Body of pancreas (tissue), 4 donors: ENCODE measurements at regions not wholly inside any gene's neighbourhood (a gene's known extent, or its start where the extent isn't known, plus 50 kb on each side); places are given as distances from the start of the nearest gene placed in this dataset.
"Not testable (repeated sequence)": the region's sequence is repeated elsewhere in the genome, so short reads cannot be mapped to it uniquely, and the experiment has no call there.

Source experiments
- ATAC-seq: fragments of 150-250 bp; one replicate; pipeline ENCODE4 v1.9.1; 2016
- DNase-seq, 4 donors: peaks; one replicate each; pipeline ENCODE4 v3.0.0-alpha.2; 2019
- H3K27ac ChIP-seq, 4 donors: fragments of 200-600 bp; sonication (generic); 1 replicate in 3 of 4; 2 replicates in 1 of 4; pipeline versions ENCODE4 v1.5.1 to v1.6.1; 2016 to 2019; ENCODE audit warnings: mild to moderate bottlenecking in 1 of 4, mixed read lengths in 1 of 4, moderate library complexity in 1 of 4
- H3K27me3 ChIP-seq, 2 donors: fragments of 200-600 bp; sonication (generic); one replicate each; pipeline ENCODE4 v1.6.0; 2016; ENCODE audit warnings: mild to moderate bottlenecking in 1 of 2
- H3K36me3 ChIP-seq, 2 donors: fragments of 200-600 bp; sonication (generic); replicated peaks in 1 of 2; 2 replicates each; pipeline ENCODE4 v1.5.1; 2016; ENCODE audit warnings: low read depth in 2 of 2; ENCODE audit not compliant: insufficient read depth in 1 of 2
- H3K4me1 ChIP-seq: fragments of 200-600 bp; sonication (generic); one replicate; pipeline ENCODE4 v1.6.0; 2016
- H3K4me3 ChIP-seq, 2 donors: fragments of 200-600 bp; sonication (generic); 1 replicate in 1 of 2; 2 replicates in 1 of 2; pipeline ENCODE4 v1.5.1; 2016 to 2019
- H3K9me3 ChIP-seq, 3 donors: fragments of 200-600 bp; sonication (generic); 1 replicate in 2 of 3; 2 replicates in 1 of 3; pipeline ENCODE4 v1.5.1; 2016
- POLR2A ChIP-seq, 3 donors: fragments of 450-650 bp; IDR thresholded peaks; one replicate each; pipeline ENCODE4 v1.6.1; 2016; ENCODE audit warnings: antibody characterized with exemption in 3 of 3, mild to moderate bottlenecking in 2 of 3
- WGBS, 2 donors: methylation state at CpG; one replicate each; pipeline ENCODE4 v1.1.5; 2017; 5-methylcytosine and 5-hydroxymethylcytosine counted together
- intact Hi-C: fragments of 100-400 bp; cut with DNase I; formaldehyde crosslinking; loops from one replicate; pipeline ENCODE4 v1.15.1; 2023
- TF ChIP-seq, protein P1 (sequence below), 7 experiments: fragments of 450-650 bp in 4 of 7; fragments of 200-600 bp in 3 of 7; sonication (generic) in 3 of 7; IDR thresholded peaks; one replicate each; pipeline ENCODE4 v1.5.1; 2016 to 2019; ENCODE audit warnings: antibody characterized with exemption in 7 of 7

DNA sequence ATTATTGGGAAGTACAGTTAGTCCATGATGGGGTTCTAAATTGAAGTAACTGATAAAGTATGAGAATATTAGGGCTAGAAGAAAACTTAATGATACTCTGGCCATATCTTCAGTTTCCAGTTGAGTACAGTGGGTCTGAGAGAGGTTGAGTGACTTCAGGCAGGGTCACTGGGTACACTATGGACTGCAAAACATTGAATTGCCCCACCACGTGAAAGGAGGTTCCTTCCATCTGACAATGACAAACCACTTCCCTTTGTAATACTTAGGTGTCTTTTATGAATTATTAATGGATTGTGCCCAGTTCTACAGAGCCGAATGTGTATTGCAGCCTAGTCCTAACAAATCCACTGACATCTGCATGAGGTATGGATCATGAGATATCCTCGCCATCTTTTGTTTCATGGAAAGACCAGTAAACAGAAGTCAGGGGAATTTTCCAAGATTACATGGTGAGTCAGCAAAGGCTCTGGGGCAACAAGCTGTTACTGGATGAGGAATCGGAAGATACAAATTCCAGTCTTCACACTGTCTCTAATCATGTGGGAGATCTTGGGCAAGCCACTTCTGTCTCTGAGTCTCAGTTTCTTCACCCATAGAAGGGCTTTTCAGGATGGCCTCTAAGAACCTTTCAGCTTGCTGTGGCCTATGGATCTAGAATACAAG, 66.5 kb upstream of the BCL6 start:
- Histone ChIP-seq H3K27ac (no peak overlapping the region), H3K4me3 (no peak overlapping the region), H3K4me1 (peaks cover 29% of the 10 kb centered on the region), H3K9me3 (no peaks in the 10 kb centered on the region), H3K36me3 (no peaks in the 10 kb centered on the region), H3K27me3 (no peaks in the 10 kb centered on the region)
- no peak for ATAC-seq
- intact Hi-C loops: no loop called here
- TF ChIP-seq POLR2A (IDR thresholded peaks at IDR 0.05): no peak
- TF ChIP-seq, protein P1, sequence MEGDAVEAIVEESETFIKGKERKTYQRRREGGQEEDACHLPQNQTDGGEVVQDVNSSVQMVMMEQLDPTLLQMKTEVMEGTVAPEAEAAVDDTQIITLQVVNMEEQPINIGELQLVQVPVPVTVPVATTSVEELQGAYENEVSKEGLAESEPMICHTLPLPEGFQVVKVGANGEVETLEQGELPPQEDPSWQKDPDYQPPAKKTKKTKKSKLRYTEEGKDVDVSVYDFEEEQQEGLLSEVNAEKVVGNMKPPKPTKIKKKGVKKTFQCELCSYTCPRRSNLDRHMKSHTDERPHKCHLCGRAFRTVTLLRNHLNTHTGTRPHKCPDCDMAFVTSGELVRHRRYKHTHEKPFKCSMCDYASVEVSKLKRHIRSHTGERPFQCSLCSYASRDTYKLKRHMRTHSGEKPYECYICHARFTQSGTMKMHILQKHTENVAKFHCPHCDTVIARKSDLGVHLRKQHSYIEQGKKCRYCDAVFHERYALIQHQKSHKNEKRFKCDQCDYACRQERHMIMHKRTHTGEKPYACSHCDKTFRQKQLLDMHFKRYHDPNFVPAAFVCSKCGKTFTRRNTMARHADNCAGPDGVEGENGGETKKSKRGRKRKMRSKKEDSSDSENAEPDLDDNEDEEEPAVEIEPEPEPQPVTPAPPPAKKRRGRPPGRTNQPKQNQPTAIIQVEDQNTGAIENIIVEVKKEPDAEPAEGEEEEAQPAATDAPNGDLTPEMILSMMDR (IDR thresholded peaks at IDR 0.05): no peak
- 76 to 94% methylated on average over 4 of the region's 4 CpGs for WGBS, 2 donors
- DNase-seq: no peak

DNA sequence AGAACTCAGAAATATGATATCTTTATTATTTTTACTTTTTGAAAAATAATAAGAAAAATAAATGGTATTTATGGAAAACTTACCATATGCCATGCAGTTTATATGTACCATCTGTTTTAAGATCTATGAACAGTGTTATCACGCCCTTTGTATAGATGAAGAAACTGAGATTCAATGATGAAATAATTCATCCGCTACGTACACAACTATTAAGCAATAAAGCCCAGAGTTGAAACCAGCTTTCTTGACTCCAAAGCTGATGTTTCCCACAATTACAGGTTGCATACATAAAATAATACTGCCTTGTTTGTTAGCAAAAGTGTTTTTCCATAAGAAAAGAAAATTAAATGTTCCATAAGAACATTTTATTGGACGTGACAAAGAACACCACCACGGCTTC, 67.2 kb upstream of the BCL6 start:
- Histone ChIP-seq H3K36me3 (no peaks in the 10 kb centered on the region), H3K9me3 (no peaks in the 10 kb centered on the region), H3K4me3 (no peak overlapping the region), H3K27ac (no peak overlapping the region), H3K4me1 (peaks cover 29% of the 10 kb centered on the region), H3K27me3 (no peaks in the 10 kb centered on the region)
- whole genome bisulfite sequencing, 2 donors: 82 to 99% methylated on average over 5 of the region's 5 CpGs
- TF ChIP-seq POLR2A (IDR thresholded peaks at IDR 0.05): no peak
- TF ChIP-seq, protein P1 (IDR thresholded peaks at IDR 0.05): no peak
- DNase-seq (no peak), ATAC-seq (no peak)
- intact Hi-C loops: no loop called here

DNA sequence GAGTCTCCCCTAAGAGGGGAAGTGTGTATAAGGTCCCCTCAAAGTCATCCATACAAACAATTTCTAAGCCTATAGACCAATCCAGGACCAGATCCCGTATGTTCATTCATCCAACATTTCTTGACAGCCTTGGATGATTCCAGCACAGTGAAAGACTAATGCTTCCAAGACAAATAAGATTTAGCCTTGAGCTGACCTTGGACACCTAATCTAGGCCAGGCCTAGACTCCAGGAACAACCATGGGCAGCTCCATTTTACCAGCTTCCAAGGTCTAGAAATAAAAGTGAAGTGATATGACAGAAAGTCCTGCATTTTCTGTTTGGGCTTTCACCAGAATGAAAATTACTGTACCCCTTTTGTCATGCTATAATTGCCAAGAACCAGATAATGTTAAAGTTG, 67.9 kb upstream of the BCL6 start:
- 29 to 37% methylated on average over 1 of the region's 1 CpG for WGBS, 2 donors
- no peaks in the 10 kb centered on the region for H3K9me3 ChIP-seq
- H3K4me3 ChIP-seq: no peak overlapping the region
- no peaks in the 10 kb centered on the region for H3K27me3 ChIP-seq
- peak; percentile 66 for ATAC-seq
- no peaks in the 10 kb centered on the region for H3K36me3 ChIP-seq
- H3K27ac ChIP-seq: no peak overlapping the region
- intact Hi-C loops: no loop called here
- DNase-seq: peak in 2 of 4 donors; percentile 23 to 32
- no peak for TF ChIP-seq POLR2A (IDR thresholded peaks at IDR 0.05)
- TF ChIP-seq, protein P1 (IDR thresholded peaks at IDR 0.05): no peak
- peaks cover 29% of the 10 kb centered on the region for H3K4me1 ChIP-seq

DNA sequence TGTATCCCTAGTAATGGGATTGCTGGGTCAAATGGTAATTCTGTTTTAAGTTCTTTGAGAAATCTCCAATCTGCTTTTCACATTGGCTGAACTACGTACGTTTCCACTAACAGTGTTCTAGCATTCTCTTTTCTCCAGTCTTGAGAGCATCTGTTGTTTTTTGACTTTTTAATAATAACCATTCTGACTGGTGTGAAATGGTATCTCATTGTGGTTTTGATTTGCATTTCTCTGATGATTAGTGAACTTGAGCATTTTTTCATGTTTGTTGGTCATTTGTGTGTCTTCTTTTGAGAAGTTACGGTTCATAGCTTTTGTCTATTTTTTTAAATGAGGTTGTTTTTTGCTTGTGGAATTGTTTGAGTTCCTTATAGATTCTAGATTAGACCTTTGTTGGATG, 72.5 kb upstream of the BCL6 start:
- ATAC-seq, intact Hi-C loops, H3K9me3 ChIP-seq, H3K36me3 ChIP-seq, DNase-seq, H3K4me1 ChIP-seq, H3K4me3 ChIP-seq, H3K27ac ChIP-seq, H3K27me3 ChIP-seq: not testable (repeated sequence)
- WGBS, 2 donors: 91 to 95% methylated on average over 3 of the region's 3 CpGs

DNA sequence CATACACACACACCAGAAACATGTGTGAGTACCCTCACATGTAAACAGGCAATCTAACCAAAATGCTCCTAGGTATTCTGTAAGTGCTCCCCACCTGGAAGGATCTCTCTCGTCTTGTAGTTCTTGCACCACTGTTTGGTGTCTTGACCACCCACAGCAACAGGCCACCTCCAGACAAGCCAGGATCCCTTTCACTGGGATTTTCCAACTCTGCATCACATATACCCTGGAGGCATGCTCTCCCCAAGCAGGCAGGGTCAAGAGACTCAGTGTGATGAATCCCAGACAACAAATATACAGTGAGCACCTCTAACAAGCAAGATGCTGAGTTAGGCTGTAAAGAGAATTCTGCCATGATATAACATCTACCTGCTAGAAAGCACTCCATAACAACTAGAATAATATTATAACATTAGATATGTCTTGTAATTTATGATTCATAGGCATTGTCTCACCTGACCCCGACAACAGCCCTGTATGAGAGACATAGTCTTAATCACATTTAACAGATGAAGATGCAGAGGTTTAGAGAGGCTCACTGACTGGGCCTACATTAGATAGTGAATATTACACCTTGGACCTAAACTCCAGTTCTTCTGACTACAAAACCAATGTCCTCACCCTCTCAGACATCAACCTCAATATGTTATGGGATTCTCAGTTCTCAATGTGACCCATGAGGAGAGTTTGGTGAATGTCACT, 76.5 kb upstream of the BCL6 start:
- Histone ChIP-seq H3K4me3 (no peak overlapping the region), H3K9me3 (no peaks in the 10 kb centered on the region), H3K27me3 (no peaks in the 10 kb centered on the region), H3K27ac (no peak overlapping the region), H3K4me1 (no peaks in the 10 kb centered on the region), H3K36me3 (no peaks in the 10 kb centered on the region)
- intact Hi-C loops: no loop called here
- ATAC-seq (no peak), DNase-seq (no peak)
- WGBS, 2 donors: 93 to 95% methylated on average over 2 of the region's 2 CpGs
- TF ChIP-seq POLR2A (IDR thresholded peaks at IDR 0.05): no peak
- TF ChIP-seq, protein P1 (IDR thresholded peaks at IDR 0.05): no peak
